ENCODE measurements at regions not wholly inside any gene's neighbourhood (a gene's known extent, or its start where the extent isn't known, plus 50 kb on each side); places are given as distances from the start of the nearest gene placed in this dataset.
A peak's percentile ranks its signal among the peaks of the same experiment; 100 is the strongest.

GRCh38 chr2:150373374-150373773, 114.1 kb downstream of the RND3 start:
- H3K27me3 ChIP-seq (ENCODE audit: control insufficient read depth, extremely low read depth, insufficient read depth, low read length), result no peaks in the 10 kb centered on the region
- H3K4me2 ChIP-seq (ENCODE audit: control insufficient read depth, extremely low read depth, insufficient read depth, low read depth, low read length), result no peak overlapping the region
- H3K9me3 ChIP-seq (ENCODE audit: control insufficient read depth, low read depth, low read length), result no peaks in the 10 kb centered on the region
- H3K4me1 ChIP-seq (ENCODE audit: control insufficient read depth, extremely low read depth, insufficient read depth, low read length), result no peaks in the 10 kb centered on the region
- no peak for TF ChIP-seq EZH2 (IDR thresholded peaks at IDR 0.05; ENCODE audit: low read length)
- no peak for TF ChIP-seq CTCF (optimal IDR thresholded peaks at IDR 0.05 in 1 of 3, IDR thresholded peaks at IDR 0.05 in 1 of 3, conservative IDR thresholded peaks at IDR 0.05 in 1 of 3; ENCODE audit: extremely low read depth in 1 of 3, insufficient read depth in 2 of 3, low read length in 3 of 3)
- H3K4me3 ChIP-seq (ENCODE audit: control insufficient read depth in 2 of 3, extremely low read depth in 1 of 3, insufficient read depth in 2 of 3, low read depth in 1 of 3, low read length in 3 of 3), result no peak overlapping the region
- H4K20me1 ChIP-seq (ENCODE audit: control insufficient read depth, extremely low read depth, insufficient read depth, low read length), result no peaks in the 10 kb centered on the region
- DNase-seq (ENCODE audit: low read depth, low spot score) (no peak), FAIRE-seq (no peak)
- H3K9ac ChIP-seq (ENCODE audit: control insufficient read depth, extremely low read depth, insufficient read depth, low read length), result no peak overlapping the region
- no peak overlapping the region for H3K27ac ChIP-seq (ENCODE audit: control insufficient read depth, insufficient read depth, low read length)
- H3K79me2 ChIP-seq (ENCODE audit: control insufficient read depth, insufficient read depth, low read length), result no peaks in the 10 kb centered on the region
- no peaks in the 10 kb centered on the region for H3K9me1 ChIP-seq (ENCODE audit: control insufficient read depth, extremely low read depth, insufficient read depth, low read length)
- no peak overlapping the region for H2AFZ ChIP-seq (ENCODE audit: control insufficient read depth, low read length)
- H3K36me3 ChIP-seq (ENCODE audit: control insufficient read depth in 2 of 2, extremely low read depth in 1 of 2, insufficient read depth in 2 of 2, low read length in 2 of 2), result no peaks in the 10 kb centered on the region
- dilution Hi-C loops (cut with MboI; ENCODE audit: extremely low pct_ligation_motif_present, low sequenced_read_pairs), result no loop called here

GRCh38 chr2:150371044-150371818, 116.2 kb downstream of the RND3 start:
- Histone ChIP-seq H3K27me3 (ENCODE audit: control insufficient read depth, extremely low read depth, insufficient read depth, low read length) (no peaks in the 10 kb centered on the region), H4K20me1 (ENCODE audit: control insufficient read depth, extremely low read depth, insufficient read depth, low read length) (no peaks in the 10 kb centered on the region), H3K79me2 (ENCODE audit: control insufficient read depth, insufficient read depth, low read length) (no peaks in the 10 kb centered on the region), H3K4me3 (ENCODE audit: control insufficient read depth in 2 of 3, extremely low read depth in 1 of 3, insufficient read depth in 2 of 3, low read depth in 1 of 3, low read length in 3 of 3) (no peak overlapping the region), H2AFZ (ENCODE audit: control insufficient read depth, low read length) (peak overlapping the region; percentile 23), H3K9ac (ENCODE audit: control insufficient read depth, extremely low read depth, insufficient read depth, low read length) (no peak overlapping the region), H3K9me3 (ENCODE audit: control insufficient read depth, low read depth, low read length) (no peaks in the 10 kb centered on the region), H3K9me1 (ENCODE audit: control insufficient read depth, extremely low read depth, insufficient read depth, low read length) (no peaks in the 10 kb centered on the region), H3K4me2 (ENCODE audit: control insufficient read depth, extremely low read depth, insufficient read depth, low read depth, low read length) (no peak overlapping the region), H3K4me1 (ENCODE audit: control insufficient read depth, extremely low read depth, insufficient read depth, low read length) (no peaks in the 10 kb centered on the region), H3K27ac (ENCODE audit: control insufficient read depth, insufficient read depth, low read length) (no peak overlapping the region), H3K36me3 (ENCODE audit: control insufficient read depth in 2 of 2, extremely low read depth in 1 of 2, insufficient read depth in 2 of 2, low read length in 2 of 2) (no peaks in the 10 kb centered on the region)
- TF ChIP-seq CTCF (optimal IDR thresholded peaks at IDR 0.05 in 1 of 3, IDR thresholded peaks at IDR 0.05 in 1 of 3, conservative IDR thresholded peaks at IDR 0.05 in 1 of 3; ENCODE audit: extremely low read depth in 1 of 3, insufficient read depth in 2 of 3, low read length in 3 of 3) (no peak), EZH2 (IDR thresholded peaks at IDR 0.05; ENCODE audit: low read length) (no peak)
- FAIRE-seq, result no peak
- DNase-seq (ENCODE audit: low read depth, low spot score), result no peak
- dilution Hi-C loops (cut with MboI; ENCODE audit: extremely low pct_ligation_motif_present, low sequenced_read_pairs), result no loop called here

All from keratinocyte (primary cell).